ENCODE measurements at regions not wholly inside any gene's neighbourhood (a gene's known extent, or its start where the extent isn't known, plus 50 kb on each side); places are given as distances from the start of the nearest gene placed in this dataset.
A peak's percentile ranks its signal among the peaks of the same experiment; 100 is the strongest.

GRCh38 chr2:191526953-191527556, 150.9 kb upstream of the NABP1 start:
- no peak for TF ChIP-seq CTCF (conservative IDR thresholded peaks at IDR 0.05; ENCODE audit: low read depth, low read length)
- no peak for DNase-seq (ENCODE audit: low read depth)
- no peak overlapping the region for H3K4me3 ChIP-seq (ENCODE audit: low read length)

- TF ChIP-seq CTCF (conservative IDR thresholded peaks at IDR 0.05; ENCODE audit: low read depth, low read length) = no peak
- no peak overlapping the region for H3K4me3 ChIP-seq (ENCODE audit: low read length)
- no peak for DNase-seq (ENCODE audit: low read depth)
These were observed 147.3 kb upstream of the NABP1 start for GRCh38 chr2:191530618-191531017.

GRCh38 chr2:191533693-191534180, 144.2 kb upstream of the NABP1 start:
- no peak for DNase-seq (ENCODE audit: low read depth)
- no peak overlapping the region for H3K4me3 ChIP-seq (ENCODE audit: low read length)
- no peak for TF ChIP-seq CTCF (conservative IDR thresholded peaks at IDR 0.05; ENCODE audit: low read depth, low read length)

- DNase-seq (ENCODE audit: low read depth) = no peak
- no peak overlapping the region for H3K4me3 ChIP-seq (ENCODE audit: low read length)
- no peak for TF ChIP-seq CTCF (conservative IDR thresholded peaks at IDR 0.05; ENCODE audit: low read depth, low read length)
These were observed 140.0 kb upstream of the NABP1 start for GRCh38 chr2:191537921-191538320.

GRCh38 chr2:191538334-191538903, 139.5 kb upstream of the NABP1 start:
- DNase-seq (ENCODE audit: low read depth) = no peak
- no peak for TF ChIP-seq CTCF (conservative IDR thresholded peaks at IDR 0.05; ENCODE audit: low read depth, low read length)
- no peak overlapping the region for H3K4me3 ChIP-seq (ENCODE audit: low read length)

DNA sequence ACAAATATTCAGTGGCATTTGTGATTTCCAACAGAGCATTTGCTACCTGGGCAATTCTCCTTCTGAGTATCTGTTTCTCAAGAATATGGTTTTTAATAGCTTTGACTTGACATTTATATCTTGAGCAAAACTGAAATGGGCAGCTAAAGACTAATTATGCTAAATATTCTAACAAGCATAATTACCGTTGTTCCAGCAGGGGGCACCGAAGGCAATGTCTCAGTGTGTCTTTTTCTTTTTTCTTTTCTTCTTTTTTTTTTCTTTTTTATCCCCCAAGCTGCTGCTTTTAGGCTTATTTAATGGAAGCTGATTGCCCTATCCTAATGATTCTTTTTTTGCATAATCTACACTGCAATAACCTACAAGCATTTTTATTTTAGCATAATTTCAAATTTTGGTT, 138.9 kb upstream of the NABP1 start:
- DNase-seq (ENCODE audit: low read depth) = no peak
- no peak overlapping the region for H3K4me3 ChIP-seq (ENCODE audit: low read length)
- peak; percentile 75 for TF ChIP-seq CTCF (conservative IDR thresholded peaks at IDR 0.05; ENCODE audit: low read depth, low read length)

DNA sequence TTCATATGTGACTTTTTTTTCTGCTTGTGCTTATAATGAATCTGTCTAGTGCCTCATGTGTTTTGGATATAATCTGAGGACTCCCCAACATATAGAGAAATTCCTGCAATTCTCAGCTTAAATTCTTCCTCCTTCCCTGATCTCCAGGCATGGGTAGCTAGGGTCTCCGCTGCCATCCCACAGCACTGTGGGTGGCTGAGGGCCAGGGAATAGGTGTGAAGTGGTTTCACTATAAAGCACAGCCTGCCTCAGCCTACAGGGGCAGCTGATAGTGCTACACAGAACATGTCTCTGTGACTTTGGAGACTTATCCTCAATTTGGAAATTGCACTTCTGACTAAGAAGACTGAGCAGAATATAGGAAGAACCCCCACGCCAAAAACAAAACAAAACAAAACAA, 137.3 kb upstream of the NABP1 start:
- no peak overlapping the region for H3K4me3 ChIP-seq (ENCODE audit: low read length)
- TF ChIP-seq CTCF (conservative IDR thresholded peaks at IDR 0.05; ENCODE audit: low read depth, low read length) = no peak
- DNase-seq (ENCODE audit: low read depth) = no peak

Data from retinal pigment epithelial cell (primary cell).